Muscle of back (tissue), 3 donors: ENCODE measurements at regions not wholly inside any gene's neighbourhood (a gene's known extent, or its start where the extent isn't known, plus 50 kb on each side); places are given as distances from the start of the nearest gene placed in this dataset.
"Not testable (repeated sequence)": the region's sequence is repeated elsewhere in the genome, so short reads cannot be mapped to it uniquely, and the experiment has no call there.

Source experiments
- DNase-seq, 3 donors: peaks; one replicate each; pipeline versions ENCODE4 v3.0.0 to v3.0.0-alpha.2; 2013

GRCh38 chr4:160485071-160485687 is 1382.3 kb downstream of the RAPGEF2 start:
- DNase-seq, result no peak

GRCh38 chr4:160492181-160492580 is 1389.3 kb downstream of the RAPGEF2 start:
- DNase-seq, result no peak

DNA sequence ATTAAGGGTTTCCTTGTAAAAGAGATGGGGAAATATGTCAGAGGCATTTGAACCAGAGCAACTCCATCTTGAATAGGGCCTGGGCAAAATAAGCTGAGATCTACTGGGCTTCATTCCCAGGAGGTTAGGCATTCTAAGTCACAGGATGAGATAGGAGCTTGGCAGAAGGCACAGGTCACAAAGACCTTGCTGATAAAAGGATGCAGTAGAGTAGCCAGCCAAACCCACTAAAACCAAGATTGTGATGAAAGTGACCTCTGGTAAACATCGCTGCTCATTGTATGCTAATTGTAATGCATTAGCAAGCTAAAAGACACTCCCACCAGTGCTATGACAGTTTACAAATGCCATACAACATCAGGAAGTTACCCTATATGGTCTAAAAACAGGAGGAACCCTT is 1390.3 kb downstream of the RAPGEF2 start:
- no peak for DNase-seq

GRCh38 chr4:160495356-160495755 is 1392.5 kb downstream of the RAPGEF2 start:
- DNase-seq, result no peak

GRCh38 chr4:160498211-160498610 is 1395.3 kb downstream of the RAPGEF2 start:
- DNase-seq, result no peak

- DNase-seq, result no peak
These were observed 1402.8 kb downstream of the RAPGEF2 start for GRCh38 chr4:160505724-160506123.

DNA sequence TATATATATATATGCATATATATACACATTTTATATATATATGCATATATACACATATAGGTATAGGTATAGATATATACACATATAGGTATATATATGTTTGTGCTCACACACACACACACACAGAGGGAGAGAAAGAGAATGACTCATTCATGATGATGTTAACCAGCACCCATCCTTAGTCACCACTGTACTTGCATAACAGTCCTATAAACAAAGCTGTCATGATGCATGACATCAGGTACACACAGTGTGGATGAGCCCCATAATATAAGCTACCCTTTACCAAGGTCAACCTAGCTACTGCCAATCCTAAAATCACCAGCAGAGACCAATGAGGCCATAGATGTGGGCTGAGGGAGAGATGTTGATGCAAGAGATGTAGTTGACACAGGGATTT is 1408.0 kb downstream of the RAPGEF2 start:
- no peak for DNase-seq

- DNase-seq, result no peak
These were observed 1411.2 kb downstream of the RAPGEF2 start for GRCh38 chr4:160514126-160514525.

- DNase-seq, result no peak
These were observed 1420.4 kb downstream of the RAPGEF2 start for GRCh38 chr4:160523231-160523630.

GRCh38 chr4:160537681-160538080 is 1434.8 kb downstream of the RAPGEF2 start:
- no peak for DNase-seq

DNA sequence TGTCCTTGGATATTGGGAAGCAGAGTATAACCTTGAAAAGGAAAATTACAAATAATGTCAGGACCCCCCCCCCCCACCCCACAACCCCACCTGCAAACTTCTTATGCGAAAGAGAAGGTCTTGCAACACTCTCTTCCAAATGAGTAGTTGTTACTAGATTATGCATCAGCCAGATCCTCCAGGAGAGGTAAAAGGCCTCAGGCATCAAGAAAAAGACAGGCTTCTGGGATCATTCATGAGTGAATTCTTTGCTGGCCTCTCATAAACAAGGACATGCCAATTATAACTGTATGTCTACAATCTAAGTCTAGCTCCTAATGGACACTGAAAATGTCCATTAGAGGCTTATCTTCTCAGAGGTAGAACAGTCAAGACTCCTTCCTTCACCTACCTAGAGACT is 1443.3 kb downstream of the RAPGEF2 start:
- no peak for DNase-seq

- DNase-seq, result not testable (repeated sequence)
These were observed 1447.2 kb downstream of the RAPGEF2 start for GRCh38 chr4:160549951-160550519.

GRCh38 chr4:160562661-160563060 is 1459.8 kb downstream of the RAPGEF2 start:
- DNase-seq, result no peak

DNA sequence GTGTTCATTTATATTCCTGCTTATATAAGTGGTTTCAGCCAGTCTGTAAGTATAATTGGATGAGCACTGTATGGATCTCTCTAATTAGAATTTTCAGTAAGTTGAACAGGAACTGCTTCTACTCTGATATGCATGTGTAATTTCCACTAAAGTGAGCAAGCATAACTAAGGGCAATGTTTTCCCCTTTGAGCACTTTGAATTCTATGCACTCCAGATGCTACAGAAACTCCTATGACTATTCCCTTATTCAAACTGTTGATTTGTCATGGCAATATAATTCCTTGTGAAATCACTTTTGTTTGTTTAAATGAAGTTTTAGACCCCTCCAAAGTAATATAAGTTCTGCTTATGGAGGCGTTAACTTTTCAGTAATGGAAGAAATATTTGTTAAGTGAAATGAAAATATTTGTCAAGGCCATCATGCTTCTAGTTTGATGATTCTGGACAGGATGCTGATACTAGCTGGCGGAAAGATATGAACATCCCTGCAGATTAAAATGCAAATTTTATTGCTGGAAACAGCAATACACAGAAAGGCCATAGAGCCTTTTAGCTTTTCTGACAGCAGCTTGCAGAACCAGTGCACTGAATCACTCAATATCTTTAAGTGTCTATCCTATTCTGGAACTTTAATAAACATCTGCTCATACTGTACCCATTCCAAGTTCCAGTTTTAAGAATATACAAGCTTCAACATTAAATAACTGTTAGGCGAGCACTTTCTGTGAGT is 1460.8 kb downstream of the RAPGEF2 start:
- DNase-seq, result peak in 2 of 3 donors; percentile 24 to 62

DNA sequence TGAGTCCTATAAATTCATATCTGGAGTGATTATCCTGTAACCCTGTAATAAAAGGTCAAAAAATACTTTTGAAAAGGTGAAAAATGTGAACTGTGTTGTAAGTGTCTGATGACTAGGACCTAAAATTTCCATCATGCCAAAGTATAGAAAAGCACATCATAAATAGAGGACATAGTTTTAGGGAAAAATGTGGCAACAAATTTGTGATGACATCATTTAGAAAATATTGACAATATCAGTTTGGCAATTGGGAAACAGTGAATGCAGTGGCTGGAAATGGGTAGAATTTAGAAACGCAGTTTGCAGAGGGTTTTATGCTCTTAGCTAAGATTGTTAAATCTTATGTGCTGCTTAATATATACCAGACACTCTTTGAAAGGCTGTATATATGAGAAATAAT is 1464.8 kb downstream of the RAPGEF2 start:
- no peak for DNase-seq

DNA sequence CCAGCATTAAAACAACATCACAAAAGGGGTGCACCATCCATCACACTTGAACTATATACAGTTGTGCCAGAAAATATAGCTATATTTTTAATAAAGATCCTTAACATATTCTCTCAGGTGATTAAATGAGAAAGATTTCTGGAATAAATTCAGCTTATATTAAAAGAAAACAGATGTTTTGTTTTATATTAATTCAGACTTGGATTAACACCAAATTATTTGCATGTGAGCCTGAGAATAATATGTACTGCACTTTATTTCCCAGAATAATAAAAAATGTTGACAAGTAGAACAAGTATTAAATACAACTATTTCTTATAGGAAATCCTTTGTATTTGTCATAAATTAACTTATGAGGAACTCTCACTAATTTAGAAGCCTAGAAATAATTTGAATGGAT is 1467.4 kb downstream of the RAPGEF2 start:
- DNase-seq, result peak in 1 of 3 donors; percentile 40

- DNase-seq, result not testable (repeated sequence)
These were observed 1471.4 kb downstream of the RAPGEF2 start for GRCh38 chr4:160574272-160574671.

DNA sequence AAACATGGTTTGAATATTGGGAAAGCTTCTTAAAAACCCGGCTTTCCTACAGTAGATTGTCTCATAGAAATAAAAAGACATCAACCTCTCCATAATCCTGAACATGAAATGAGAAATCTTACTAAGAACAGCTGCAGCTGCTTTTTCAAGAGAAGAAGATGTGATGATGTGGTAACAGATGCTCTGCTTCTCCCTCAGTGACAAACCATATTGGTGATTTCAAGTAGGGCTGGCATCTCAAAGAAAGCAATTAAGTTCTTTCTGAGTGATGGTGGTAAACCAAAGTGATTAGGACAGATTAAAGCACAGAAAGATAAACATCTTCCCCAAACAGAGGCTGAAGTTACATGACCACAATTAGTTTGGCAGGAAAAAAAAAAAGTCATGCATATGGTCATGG is 1477.7 kb downstream of the RAPGEF2 start:
- no peak for DNase-seq

DNA sequence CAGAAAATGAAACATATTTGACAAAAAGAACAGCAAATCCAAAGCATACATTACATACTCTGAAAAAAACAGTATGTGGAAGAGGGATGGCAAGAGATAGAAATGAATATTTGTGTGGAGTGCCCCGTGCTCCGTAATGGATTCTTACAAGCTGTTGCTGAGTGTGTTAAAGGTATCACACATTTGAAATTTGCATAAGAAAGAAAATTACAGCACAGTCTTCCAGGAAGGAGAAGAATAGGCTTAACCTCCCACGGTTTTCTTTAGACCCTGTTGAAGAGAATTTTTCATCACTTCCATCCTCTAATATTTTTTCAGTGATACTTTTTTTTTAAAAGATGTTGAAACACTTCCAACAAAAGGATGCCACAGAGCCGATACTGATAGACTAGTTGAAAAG is 1489.4 kb downstream of the RAPGEF2 start:
- DNase-seq, result no peak

DNA sequence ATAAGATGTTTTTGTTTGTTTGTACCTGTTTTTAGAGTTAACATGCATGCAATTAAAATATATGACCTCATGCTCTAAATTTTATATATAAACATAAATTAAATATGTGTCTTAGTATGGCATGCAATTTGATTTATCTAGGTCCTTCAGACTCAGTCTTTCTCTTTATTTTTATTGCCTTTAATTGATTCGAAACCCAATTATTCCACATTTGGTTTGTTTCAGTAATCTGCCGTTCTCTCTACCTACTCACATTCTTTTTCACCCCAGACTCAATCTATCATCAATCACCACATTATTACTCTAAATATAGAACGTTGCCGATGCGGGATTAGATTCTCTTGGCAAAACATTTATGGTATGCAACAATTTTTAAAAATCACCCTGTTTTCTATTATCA is 1492.8 kb downstream of the RAPGEF2 start:
- no peak for DNase-seq

DNA sequence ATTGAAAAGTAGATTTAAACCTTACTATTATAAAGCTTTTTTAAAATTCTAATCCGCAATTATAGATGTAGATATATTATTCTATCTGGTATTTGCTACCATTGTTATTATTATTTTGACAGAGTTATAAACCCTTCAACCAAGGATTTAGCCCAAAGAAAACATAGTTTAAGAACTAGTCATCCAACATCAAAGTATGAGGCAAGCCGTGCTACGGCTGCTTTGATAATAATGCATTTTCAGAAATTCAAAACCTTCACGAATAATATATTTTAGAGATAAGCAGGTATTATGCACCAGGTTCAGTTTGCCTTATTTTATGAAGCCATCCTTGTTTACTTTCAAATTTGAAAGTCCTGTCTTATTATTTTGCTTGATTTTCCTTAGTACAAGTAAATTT is 1501.7 kb downstream of the RAPGEF2 start:
- no peak for DNase-seq

DNA sequence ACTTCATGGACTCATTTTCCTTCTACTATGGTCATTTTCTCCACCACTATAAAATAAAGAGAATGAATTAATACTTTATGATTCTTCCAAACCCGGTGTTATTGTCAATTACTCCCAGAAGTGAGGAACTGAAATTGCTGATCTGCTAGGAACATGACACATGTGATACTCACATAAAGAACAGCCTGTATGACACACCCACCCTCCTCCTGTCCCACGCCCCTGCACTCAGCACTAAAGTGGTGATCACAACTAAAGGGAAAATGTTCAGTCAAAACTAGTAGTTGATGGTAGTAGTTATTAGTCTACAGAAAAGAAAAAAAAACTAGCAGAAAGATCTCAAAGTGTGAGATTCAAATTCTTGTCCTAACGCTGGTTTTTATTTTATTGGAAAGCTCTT is 1508.3 kb downstream of the RAPGEF2 start:
- no peak for DNase-seq

GRCh38 chr4:160631044-160631443 is 1528.2 kb downstream of the RAPGEF2 start:
- DNase-seq, result no peak
